GM20000 (cell line): ENCODE measurements at regions not wholly inside any gene's neighbourhood (a gene's known extent, or its start where the extent isn't known, plus 50 kb on each side); places are given as distances from the start of the nearest gene placed in this dataset.
"Not testable (repeated sequence)": the region's sequence is repeated elsewhere in the genome, so short reads cannot be mapped to it uniquely, and the experiment has no call there.

ENCODE experiments used
- DNase-seq: peaks from one replicate; pipeline ENCODE4 v3.0.0; 2012; ENCODE audit warnings: low spot score
- CTCF ChIP-seq: IDR thresholded peaks from 2 replicates; pipeline ENCODE4 v1.5.1; 2012; ENCODE audit warnings: mild to moderate bottlenecking, control low read depth; ENCODE audit errors: extremely low read depth, missing control alignments

- DNase-seq, result no peak
- TF ChIP-seq CTCF, result no peak
Observed at GRCh38 chr11:82185925-82186324, 547.7 kb downstream of the FAM181B start.

- TF ChIP-seq CTCF, result no peak
- DNase-seq, result no peak
Observed at GRCh38 chr11:82184966-82185365, 548.7 kb downstream of the FAM181B start.

- no peak for DNase-seq
- TF ChIP-seq CTCF, result no peak
Observed at GRCh38 chr11:82183346-82183745, 550.3 kb downstream of the FAM181B start.

- not testable (repeated sequence) for DNase-seq
Observed at GRCh38 chr11:82182697-82183096, 551.0 kb downstream of the FAM181B start.

GRCh38 chr11:82181796-82182195 lies 551.9 kb downstream of the FAM181B start:
- DNase-seq, result not testable (repeated sequence)

- DNase-seq, result no peak
- no peak for TF ChIP-seq CTCF
Observed at GRCh38 chr11:82176945-82177344, 556.7 kb downstream of the FAM181B start.

GRCh38 chr11:82176365-82176764 lies 557.3 kb downstream of the FAM181B start:
- TF ChIP-seq CTCF, result no peak
- DNase-seq, result no peak

GRCh38 chr11:82174610-82175009 lies 559.1 kb downstream of the FAM181B start:
- DNase-seq, result no peak
- TF ChIP-seq CTCF, result no peak

- DNase-seq, result no peak
- TF ChIP-seq CTCF, result no peak
Observed at GRCh38 chr11:82146789-82147188, 586.9 kb downstream of the FAM181B start.
